Activated CD8-positive, alpha-beta T cell treated with anti-CD3 and anti-CD28 coated beads for 36 hours (primary cell): ENCODE measurements at regions not wholly inside any gene's neighbourhood (a gene's known extent, or its start where the extent isn't known, plus 50 kb on each side); places are given as distances from the start of the nearest gene placed in this dataset.

Source experiments
- ATAC-seq: fragments of 200-7000 bp; cut with Tn5 transposase; one replicate; pipeline ENCODE4 v1.10.0; 2021; ENCODE audit warnings: mild to moderate bottlenecking, moderate library complexity
- CTCF ChIA-PET: fragments of 350-600 bp; sonication (Branson Sonifier 250); formaldehyde crosslinking; loops from one replicate; lab custom pipeline; 2021; ENCODE audit warnings: antibody characterized with exemption; lab: Charles Lee
- POLR2A ChIA-PET: fragments of 350-600 bp; sonication (Branson Sonifier 250); formaldehyde crosslinking; loops from one replicate; lab custom pipeline; 2021; ENCODE audit warnings: antibody characterized with exemption; lab: Charles Lee
- DNase-seq: peaks from one replicate; pipeline ENCODE4 v3.0.0-alpha.2; 2020
- H3K27ac Mint-ChIP-seq: one replicate; pipeline ENCODE4 v1.8.0; 2021; ENCODE audit warnings: mild to moderate bottlenecking, mixed read lengths
- H3K27me3 Mint-ChIP-seq: one replicate; pipeline ENCODE4 v1.8.0; 2021; ENCODE audit warnings: mixed read lengths
- H3K36me3 Mint-ChIP-seq: one replicate; pipeline ENCODE4 v1.8.0; 2021; ENCODE audit warnings: low read depth, mixed read lengths
- H3K4me1 Mint-ChIP-seq: one replicate; pipeline ENCODE4 v1.8.0; 2021; ENCODE audit warnings: low read depth, mixed read lengths
- H3K4me3 Mint-ChIP-seq: one replicate; pipeline ENCODE4 v1.8.0; 2021; ENCODE audit warnings: mild to moderate bottlenecking, moderate library complexity, mixed read lengths
- H3K9me3 Mint-ChIP-seq: one replicate; pipeline ENCODE4 v1.8.0; 2021; ENCODE audit warnings: mixed read lengths
- intact Hi-C: fragments of 100-400 bp; cut with micrococcal nuclease; formaldehyde crosslinking; loops from one replicate; pipeline ENCODE4 v1.10.0; 2022
- TF ChIP-seq, protein P1 (sequence below): fragments of 200-600 bp; IDR thresholded peaks from one replicate; pipeline ENCODE4 v1.8.0; 2022; ENCODE audit warnings: antibody characterized with exemption, mild to moderate bottlenecking

DNA sequence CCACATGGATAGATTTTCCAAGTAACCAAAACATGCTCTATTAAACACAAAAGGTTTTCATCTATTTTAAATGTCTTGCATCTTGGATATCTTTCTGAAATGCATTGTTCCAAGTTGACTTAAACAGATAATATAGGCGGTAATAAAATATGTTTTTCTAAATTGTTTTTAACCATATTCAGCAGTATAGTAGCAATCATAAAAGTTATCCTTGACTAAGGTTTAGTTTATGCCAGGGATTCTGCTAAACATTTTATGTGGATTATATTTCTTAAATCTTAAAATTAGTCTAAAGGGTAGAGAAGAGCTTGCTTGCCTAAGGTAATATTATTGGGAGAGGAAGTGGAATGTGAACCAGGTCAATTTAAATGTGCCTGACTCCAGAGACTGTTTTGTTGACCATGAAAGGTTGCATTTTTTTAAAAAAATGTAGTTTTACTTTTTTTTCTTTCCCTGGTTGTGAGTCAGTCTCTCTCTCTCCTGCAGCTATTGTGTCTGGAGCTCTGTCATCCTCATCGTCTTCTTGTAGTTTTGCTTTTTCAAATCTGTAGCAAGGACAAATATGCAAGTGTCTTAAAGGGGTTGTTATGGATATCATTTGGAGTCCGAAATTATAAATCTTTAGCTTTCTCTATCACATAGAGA lies 309.1 kb upstream of the COL3A1 start:
- ChIA-PET POLR2A (no interaction called here), CTCF (no interaction called here)
- H3K27me3 Mint-ChIP-seq: no peaks in the 10 kb centered on the region

DNA sequence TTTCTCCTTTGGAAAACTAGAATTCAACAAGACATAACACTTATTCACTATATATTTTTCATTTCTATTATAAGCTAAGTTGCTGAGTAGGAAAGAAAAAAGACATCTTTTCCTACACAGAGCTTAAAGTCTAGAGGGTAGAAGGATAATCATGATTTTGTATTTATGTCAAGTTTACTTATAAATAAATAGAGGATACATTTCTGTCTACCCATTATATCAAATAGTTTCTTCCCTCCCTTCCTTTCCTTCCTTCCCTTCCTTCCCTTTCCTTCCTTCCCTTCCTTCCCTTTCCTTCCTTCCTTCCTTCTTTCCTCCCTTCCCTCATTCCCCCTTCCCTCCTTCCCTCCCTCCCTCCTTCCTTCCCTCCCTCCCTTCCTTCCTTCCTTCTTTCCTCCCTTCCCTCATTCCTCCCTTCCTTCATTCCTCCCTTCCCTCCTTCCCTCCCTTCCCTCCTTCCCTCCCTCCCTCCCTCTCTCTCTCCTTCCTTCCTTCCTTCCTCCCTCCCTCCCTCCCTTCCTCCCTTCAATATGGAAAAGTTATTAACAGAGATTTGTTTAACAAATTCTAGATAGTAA lies 308.4 kb upstream of the COL3A1 start:
- no peak for DNase-seq
- ATAC-seq: no peak
- no peaks in the 10 kb centered on the region for H3K36me3 Mint-ChIP-seq
- ChIA-PET CTCF (no interaction called here), POLR2A (no interaction called here)
- H3K27me3 Mint-ChIP-seq: no peaks in the 10 kb centered on the region
- TF ChIP-seq, protein P1, sequence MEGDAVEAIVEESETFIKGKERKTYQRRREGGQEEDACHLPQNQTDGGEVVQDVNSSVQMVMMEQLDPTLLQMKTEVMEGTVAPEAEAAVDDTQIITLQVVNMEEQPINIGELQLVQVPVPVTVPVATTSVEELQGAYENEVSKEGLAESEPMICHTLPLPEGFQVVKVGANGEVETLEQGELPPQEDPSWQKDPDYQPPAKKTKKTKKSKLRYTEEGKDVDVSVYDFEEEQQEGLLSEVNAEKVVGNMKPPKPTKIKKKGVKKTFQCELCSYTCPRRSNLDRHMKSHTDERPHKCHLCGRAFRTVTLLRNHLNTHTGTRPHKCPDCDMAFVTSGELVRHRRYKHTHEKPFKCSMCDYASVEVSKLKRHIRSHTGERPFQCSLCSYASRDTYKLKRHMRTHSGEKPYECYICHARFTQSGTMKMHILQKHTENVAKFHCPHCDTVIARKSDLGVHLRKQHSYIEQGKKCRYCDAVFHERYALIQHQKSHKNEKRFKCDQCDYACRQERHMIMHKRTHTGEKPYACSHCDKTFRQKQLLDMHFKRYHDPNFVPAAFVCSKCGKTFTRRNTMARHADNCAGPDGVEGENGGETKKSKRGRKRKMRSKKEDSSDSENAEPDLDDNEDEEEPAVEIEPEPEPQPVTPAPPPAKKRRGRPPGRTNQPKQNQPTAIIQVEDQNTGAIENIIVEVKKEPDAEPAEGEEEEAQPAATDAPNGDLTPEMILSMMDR: no peak
- intact Hi-C loops: no loop called here
- no peak overlapping the region for H3K4me3 Mint-ChIP-seq
- H3K27ac Mint-ChIP-seq: no peak overlapping the region
- H3K9me3 Mint-ChIP-seq: no peaks in the 10 kb centered on the region
- H3K4me1 Mint-ChIP-seq: no peaks in the 10 kb centered on the region

More for the DNA sequence above, 309.1 kb upstream of the COL3A1 start:
- H3K4me3 Mint-ChIP-seq: no peak overlapping the region
- intact Hi-C loops: no loop called here
- no peaks in the 10 kb centered on the region for H3K4me1 Mint-ChIP-seq
- DNase-seq: no peak
- no peak overlapping the region for H3K27ac Mint-ChIP-seq
- TF ChIP-seq, protein P1: no peak
- H3K9me3 Mint-ChIP-seq: no peaks in the 10 kb centered on the region
- no peak for ATAC-seq
- no peaks in the 10 kb centered on the region for H3K36me3 Mint-ChIP-seq

DNA sequence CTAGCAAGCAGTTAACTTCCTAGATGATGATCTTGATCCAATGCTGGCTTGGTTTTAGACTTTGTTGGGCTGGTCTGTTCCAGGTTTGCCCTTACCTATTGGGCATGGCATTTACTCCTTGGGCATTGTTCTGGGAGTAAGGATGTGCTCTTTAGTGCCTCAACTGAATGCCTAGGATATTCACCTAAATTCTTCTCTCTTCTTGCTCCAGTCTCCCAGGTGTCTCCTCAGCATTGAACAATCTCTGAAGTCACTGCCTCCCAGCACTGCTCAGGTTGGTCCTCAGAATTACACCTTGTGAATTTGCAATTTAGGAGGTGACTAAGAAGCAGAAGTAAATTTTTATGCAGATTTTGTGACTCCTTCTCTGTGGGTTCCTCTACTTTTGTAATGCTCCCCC lies 307.7 kb upstream of the COL3A1 start:
- CTCF ChIA-PET: no interaction called here

DNA sequence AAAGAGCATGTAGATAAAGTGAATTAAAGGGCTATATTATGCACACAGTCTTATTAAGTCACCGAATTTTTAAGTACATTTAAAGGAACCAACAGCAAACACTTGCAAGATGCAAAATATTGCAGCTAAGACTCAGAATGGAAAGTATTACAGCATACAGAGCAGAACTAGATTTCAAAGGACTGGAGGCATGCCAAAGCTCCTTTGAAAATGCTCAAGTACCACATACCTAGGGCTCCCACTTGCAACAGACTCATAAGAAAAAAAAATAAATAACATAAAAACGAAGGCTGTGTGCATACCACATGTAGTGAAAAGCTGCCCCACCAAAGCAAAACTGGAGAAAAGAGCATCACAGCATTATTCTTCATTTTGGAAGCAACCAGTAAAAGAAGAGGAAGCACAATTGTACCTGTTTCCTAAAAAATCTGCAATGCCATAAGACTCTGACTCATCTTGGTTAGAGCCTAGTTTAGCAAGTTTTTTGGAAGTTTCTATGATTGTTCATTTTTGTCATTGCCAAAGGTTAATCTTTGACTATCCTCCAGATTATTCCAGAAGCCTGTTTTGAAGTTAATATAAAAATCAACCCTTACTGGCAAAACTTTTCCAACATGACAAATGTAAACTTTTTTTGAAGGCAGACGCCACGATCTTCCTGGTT lies 306.0 kb upstream of the COL3A1 start:
- TF ChIP-seq, protein P1: no peak
- CTCF ChIA-PET: no interaction called here
- Mint-ChIP-seq H3K9me3 (no peaks in the 10 kb centered on the region), H3K27ac (no peak overlapping the region), H3K27me3 (no peaks in the 10 kb centered on the region), H3K4me3 (no peak overlapping the region), H3K4me1 (no peaks in the 10 kb centered on the region), H3K36me3 (no peaks in the 10 kb centered on the region)
- no peak for DNase-seq
- intact Hi-C loops: no loop called here
- no peak for ATAC-seq
- POLR2A ChIA-PET: no interaction called here

More for the DNA sequence above, 307.7 kb upstream of the COL3A1 start:
- Mint-ChIP-seq H3K4me3 (no peak overlapping the region), H3K36me3 (no peaks in the 10 kb centered on the region), H3K27me3 (no peaks in the 10 kb centered on the region), H3K27ac (no peak overlapping the region), H3K4me1 (no peaks in the 10 kb centered on the region), H3K9me3 (no peaks in the 10 kb centered on the region)
- DNase-seq (no peak), ATAC-seq (no peak)
- POLR2A ChIA-PET: no interaction called here
- intact Hi-C loops: no loop called here
- TF ChIP-seq, protein P1: no peak

DNA sequence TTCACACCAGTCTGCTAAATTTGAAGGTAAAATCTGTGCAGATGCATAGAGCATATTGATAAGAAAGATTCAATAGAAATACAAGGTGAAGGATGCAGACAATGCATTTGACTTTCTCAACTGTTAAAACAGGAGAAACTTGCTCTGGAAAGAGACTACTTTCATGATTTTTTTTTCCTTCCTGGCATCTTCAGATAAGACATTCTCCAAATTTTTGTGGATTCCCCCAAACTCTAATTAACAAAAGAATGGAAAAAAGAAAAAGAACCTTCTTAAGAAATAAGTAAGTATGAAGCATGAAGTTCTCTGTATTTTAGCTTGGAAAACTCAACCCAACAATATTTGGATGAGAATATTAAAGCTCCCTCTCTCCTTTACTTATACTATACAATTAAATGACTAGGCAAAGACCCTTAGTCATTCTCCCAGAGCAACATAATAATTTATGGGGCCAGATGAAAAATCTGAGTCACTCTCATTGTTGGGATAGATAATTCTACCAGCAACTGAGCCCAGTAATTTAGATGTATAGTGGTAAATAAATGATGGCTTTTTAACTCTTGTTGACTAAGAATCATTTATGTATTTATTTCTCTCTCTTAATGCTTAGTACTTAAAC lies 298.7 kb upstream of the COL3A1 start:
- Mint-ChIP-seq H3K27me3 (no peaks in the 10 kb centered on the region), H3K9me3 (peaks cover 3% of the 10 kb centered on the region), H3K27ac (no peak overlapping the region), H3K4me1 (no peaks in the 10 kb centered on the region), H3K36me3 (no peaks in the 10 kb centered on the region), H3K4me3 (no peak overlapping the region)
- TF ChIP-seq, protein P1: no peak
- no peak for DNase-seq
- no peak for ATAC-seq
- ChIA-PET CTCF (no interaction called here), POLR2A (no interaction called here)
- intact Hi-C loops: no loop called here
